GM12873 (cell line): ENCODE measurements at regions not wholly inside any gene's neighbourhood (a gene's known extent, or its start where the extent isn't known, plus 50 kb on each side); places are given as distances from the start of the nearest gene placed in this dataset.

Source experiments
- CTCF ChIP-seq: IDR thresholded peaks from 2 replicates; pipeline ENCODE4 v1.5.1; 2012; ENCODE audit warnings: low read depth, mild to moderate bottlenecking, moderate library complexity, low read length, control low read depth; ENCODE audit not compliant: insufficient read depth; ENCODE audit errors: missing control alignments

DNA sequence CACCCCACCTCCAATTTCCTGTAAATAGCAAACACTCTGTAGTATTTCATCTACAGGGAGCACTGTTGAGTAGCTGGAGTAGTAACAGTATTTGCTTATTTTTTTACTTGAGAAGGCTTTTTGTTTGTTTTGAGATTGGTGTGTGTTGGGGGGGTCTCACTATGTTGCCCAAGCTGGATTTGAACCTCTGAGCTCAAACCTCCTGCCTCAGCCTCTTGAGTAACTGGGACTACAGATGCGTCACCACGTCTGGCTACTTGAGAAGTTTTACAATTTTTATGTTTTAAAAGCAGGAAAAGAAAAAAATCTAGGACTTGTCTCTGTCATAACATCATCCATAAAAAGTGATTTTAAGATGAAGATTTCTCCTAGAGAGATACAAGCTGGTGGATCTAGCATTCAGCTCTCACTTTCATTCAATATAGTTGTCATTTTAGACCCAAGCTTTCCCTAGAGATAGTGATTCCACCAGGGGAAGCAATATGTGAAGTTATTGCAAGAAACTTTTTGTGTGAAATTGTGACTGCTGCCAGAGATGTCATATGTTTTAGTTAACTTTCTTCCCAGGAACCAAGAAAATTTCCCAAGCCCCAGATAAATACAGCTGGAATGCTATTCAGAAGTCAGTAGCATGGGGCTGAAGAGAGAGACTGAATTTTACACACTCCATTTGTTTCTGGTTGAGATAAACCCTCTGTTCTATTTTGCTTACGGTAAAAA lies 60.2 kb upstream of the MAP4K3 start:
- no peak for TF ChIP-seq CTCF

- no peak for TF ChIP-seq CTCF
Observed at GRCh38 chr2:39498786-39499185, 61.7 kb upstream of the MAP4K3 start.

DNA sequence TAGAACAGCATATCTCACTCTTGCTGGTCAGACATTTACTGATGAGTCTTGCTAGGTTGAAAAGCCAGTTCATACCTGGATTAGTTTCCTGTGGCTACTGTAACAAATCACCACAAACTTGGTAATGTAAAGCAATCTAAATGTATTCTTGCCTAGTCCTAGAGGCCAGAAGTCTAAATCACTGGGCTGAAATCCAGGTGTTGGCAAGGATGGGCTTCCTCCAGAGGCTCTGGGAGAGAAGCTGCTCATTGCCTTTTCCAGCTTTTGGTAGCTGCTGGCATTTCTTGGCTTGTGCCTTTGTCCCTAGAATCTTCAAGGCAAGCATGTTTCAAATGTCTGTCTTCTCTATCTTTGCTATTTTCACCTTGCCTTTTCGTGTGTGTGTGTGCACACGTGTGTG lies 62.3 kb upstream of the MAP4K3 start:
- TF ChIP-seq CTCF, result no peak

DNA sequence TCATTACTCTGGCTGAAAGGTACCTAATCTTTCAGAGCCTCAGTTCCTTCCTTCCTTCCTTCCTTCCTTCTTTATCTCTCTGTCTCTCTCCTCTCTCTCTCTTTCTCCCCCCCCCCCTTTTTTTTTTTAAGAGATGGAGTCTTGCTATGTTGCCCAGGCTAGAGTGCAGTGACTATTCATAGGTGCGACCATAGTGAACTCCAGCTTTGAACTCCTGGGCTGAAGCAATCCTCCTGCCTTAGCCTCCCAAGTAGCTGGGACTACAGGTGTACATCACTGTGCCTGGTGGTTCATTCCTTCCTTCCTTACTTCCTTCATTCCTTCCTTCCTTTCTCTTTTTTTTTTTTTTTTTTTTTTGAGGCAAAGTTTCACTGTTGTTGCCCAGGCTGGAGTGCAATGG lies 64.3 kb upstream of the MAP4K3 start:
- TF ChIP-seq CTCF, result no peak

- TF ChIP-seq CTCF, result no peak
Observed at GRCh38 chr2:39503277-39503676, 66.2 kb upstream of the MAP4K3 start.

GRCh38 chr2:39504790-39505335 lies 67.8 kb upstream of the MAP4K3 start:
- no peak for TF ChIP-seq CTCF

GRCh38 chr2:39506215-39506614 lies 69.1 kb upstream of the MAP4K3 start:
- TF ChIP-seq CTCF, result no peak
